ENCODE measurements at regions not wholly inside any gene's neighbourhood (a gene's known extent, or its start where the extent isn't known, plus 50 kb on each side); places are given as distances from the start of the nearest gene placed in this dataset.

- 51 to 53% methylated on average over 1 of the region's 1 CpG for WGBS, 2 donors
- Histone ChIP-seq H3K4me3 (no peak overlapping the region), H3K27ac (no peak overlapping the region), H3K4me1 (no peaks in the 10 kb centered on the region), H3K27me3 (no peaks in the 10 kb centered on the region), H3K36me3 (ENCODE audit: low read depth, missing control alignments) (no peaks in the 10 kb centered on the region), H3K9me3 (no peaks in the 10 kb centered on the region)
- intact Hi-C loops (cut with DNase I; ENCODE audit: low total_unique reads) = no loop called here
- DNase-seq = no peak
- TF ChIP-seq CTCF (IDR thresholded peaks at IDR 0.05) (no peak), POLR2A (IDR thresholded peaks at IDR 0.05) (no peak)
Measured at GRCh38 chr4:114264877-114265291, 285.4 kb upstream of the ARSJ start.

DNA sequence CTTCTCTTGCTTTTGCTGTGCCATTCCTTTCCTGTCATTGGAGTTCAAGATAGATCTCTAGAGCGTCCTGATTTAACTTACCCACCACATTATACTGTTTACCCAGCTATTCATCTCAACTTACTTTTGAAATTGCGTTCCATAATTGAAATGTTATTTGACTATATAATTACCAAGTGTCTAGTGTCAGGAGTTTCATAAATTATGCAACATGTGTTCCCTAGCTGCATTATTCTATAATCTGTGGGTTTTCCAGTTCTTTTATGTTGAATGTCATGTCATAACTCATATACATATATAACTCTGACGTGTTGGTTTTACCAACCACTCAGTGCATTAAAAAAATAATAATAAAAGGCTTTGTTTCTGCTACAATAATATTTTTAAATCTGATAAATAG is 285.9 kb upstream of the ARSJ start:
- Histone ChIP-seq H3K9me3 (no peaks in the 10 kb centered on the region), H3K27ac (no peak overlapping the region), H3K27me3 (no peaks in the 10 kb centered on the region), H3K36me3 (ENCODE audit: low read depth, missing control alignments) (no peaks in the 10 kb centered on the region), H3K4me1 (no peaks in the 10 kb centered on the region), H3K4me3 (no peak overlapping the region)
- DNase-seq = no peak
- 63 to 83% methylated on average over 3 of the region's 3 CpGs for WGBS, 2 donors
- intact Hi-C loops (cut with DNase I; ENCODE audit: low total_unique reads) = no loop called here
- TF ChIP-seq CTCF (IDR thresholded peaks at IDR 0.05) (no peak), POLR2A (IDR thresholded peaks at IDR 0.05) (no peak)

- Histone ChIP-seq H3K9me3 (no peaks in the 10 kb centered on the region), H3K36me3 (ENCODE audit: low read depth, missing control alignments) (no peaks in the 10 kb centered on the region), H3K27ac (no peak overlapping the region), H3K27me3 (no peaks in the 10 kb centered on the region), H3K4me3 (no peak overlapping the region), H3K4me1 (no peaks in the 10 kb centered on the region)
- 90 to 97% methylated on average over 1 of the region's 1 CpG for WGBS, 2 donors
- intact Hi-C loops (cut with DNase I; ENCODE audit: low total_unique reads) = no loop called here
- DNase-seq = no peak
- TF ChIP-seq CTCF (IDR thresholded peaks at IDR 0.05) (no peak), POLR2A (IDR thresholded peaks at IDR 0.05) (no peak)
Measured at GRCh38 chr4:114267976-114268375, 288.5 kb upstream of the ARSJ start.

- no peaks in the 10 kb centered on the region for H3K4me1 ChIP-seq
- intact Hi-C loops (cut with DNase I; ENCODE audit: low total_unique reads) = no loop called here
- no peak for DNase-seq
- no peaks in the 10 kb centered on the region for H3K36me3 ChIP-seq (ENCODE audit: low read depth, missing control alignments)
- H3K9me3 ChIP-seq = no peaks in the 10 kb centered on the region
- no peak for TF ChIP-seq CTCF (IDR thresholded peaks at IDR 0.05)
- TF ChIP-seq POLR2A (IDR thresholded peaks at IDR 0.05) = no peak
- H3K4me3 ChIP-seq = no peak overlapping the region
- H3K27me3 ChIP-seq = no peaks in the 10 kb centered on the region
- H3K27ac ChIP-seq = no peak overlapping the region
Measured at GRCh38 chr4:114271031-114271430, 291.6 kb upstream of the ARSJ start.

DNA sequence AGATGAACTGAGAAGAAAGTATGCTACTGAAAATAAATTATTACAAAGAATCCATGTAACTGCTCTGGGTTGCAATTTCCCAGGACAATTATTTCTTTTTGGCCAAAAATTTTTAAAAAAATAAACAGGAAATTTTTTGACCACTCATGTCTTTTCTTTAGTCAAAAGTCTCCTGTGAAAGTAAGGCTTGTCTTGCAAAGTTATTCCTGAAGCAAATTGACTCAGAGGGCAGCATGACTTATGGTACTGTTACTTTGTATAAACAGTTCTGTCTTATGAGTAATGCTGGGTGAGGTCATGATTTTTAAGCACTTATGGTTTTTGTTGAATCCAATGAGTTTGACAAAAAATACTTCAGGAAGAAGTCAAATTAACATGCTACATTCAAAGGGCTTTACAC is 292.8 kb upstream of the ARSJ start:
- Histone ChIP-seq H3K4me1 (no peaks in the 10 kb centered on the region), H3K27ac (no peak overlapping the region), H3K4me3 (no peak overlapping the region), H3K9me3 (no peaks in the 10 kb centered on the region), H3K27me3 (no peaks in the 10 kb centered on the region), H3K36me3 (ENCODE audit: low read depth, missing control alignments) (no peaks in the 10 kb centered on the region)
- intact Hi-C loops (cut with DNase I; ENCODE audit: low total_unique reads) = no loop called here
- DNase-seq = no peak
- TF ChIP-seq CTCF (IDR thresholded peaks at IDR 0.05) (no peak), POLR2A (IDR thresholded peaks at IDR 0.05) (no peak)

Measured in testis (tissue), 2 donors.